Lung (tissue), 11 donors: ENCODE measurements at regions not wholly inside any gene's neighbourhood (a gene's known extent, or its start where the extent isn't known, plus 50 kb on each side); places are given as distances from the start of the nearest gene placed in this dataset.

Experiments used
- ATAC-seq: fragments of 200-7000 bp; cut with Tn5 transposase; one replicate; pipeline ENCODE4 v1.9.1; 2020; ENCODE audit warnings: moderate number of reproducible peaks; ENCODE audit not compliant: insufficient read depth, low FRiP score
- DNase-seq, 3 donors: peaks; one replicate each; pipeline ENCODE4 v3.0.0-alpha.2; 2013 to 2017
- H3K27ac ChIP-seq, 2 donors: one replicate each; pipeline ENCODE4 v1.5.1; 2013; ENCODE audit warnings: mild to moderate bottlenecking in 2 of 2, moderate library complexity in 2 of 2, control low read depth in 1 of 2, inconsistent platforms in 1 of 2, low read depth in 1 of 2, low read length in 1 of 2
- H3K27me3 ChIP-seq, 3 donors: one replicate each; pipeline ENCODE4 v1.5.1; 2013; ENCODE audit warnings: low read length in 2 of 3; ENCODE audit not compliant: control insufficient read depth in 3 of 3, insufficient read depth in 3 of 3
- H3K36me3 ChIP-seq, 4 donors: one replicate each; pipeline ENCODE4 v1.5.1; 2013; ENCODE audit warnings: low read length in 4 of 4, mild to moderate bottlenecking in 1 of 4, moderate library complexity in 1 of 4; ENCODE audit not compliant: control insufficient read depth in 4 of 4, insufficient read depth in 4 of 4
- H3K4me1 ChIP-seq, 5 donors: one replicate each; pipeline ENCODE4 v1.5.1; 2013; ENCODE audit warnings: low read length in 5 of 5, mild to moderate bottlenecking in 2 of 5, moderate library complexity in 1 of 5; ENCODE audit not compliant: control insufficient read depth in 5 of 5, insufficient read depth in 5 of 5
- H3K4me3 ChIP-seq: one replicate; pipeline ENCODE4 v1.5.1; 2013; ENCODE audit warnings: mild to moderate bottlenecking, control low read depth, moderate library complexity
- H3K9ac ChIP-seq, 2 donors: one replicate each; pipeline ENCODE4 v1.5.1; 2013; ENCODE audit warnings: low read length in 2 of 2, control low read depth in 1 of 2; ENCODE audit not compliant: insufficient read depth in 1 of 2
- H3K9me3 ChIP-seq, 4 donors: one replicate each; pipeline ENCODE4 v1.5.1; 2013; ENCODE audit warnings: low read length in 3 of 4, mild to moderate bottlenecking in 1 of 4, moderate library complexity in 1 of 4; ENCODE audit not compliant: control insufficient read depth in 4 of 4, insufficient read depth in 3 of 4
- WGBS, 2 donors: extraction: QIAGEN DNeasy Blood & Tissue Kit; methylation state at CpG; one replicate each; pipeline ENCODE4 v1.1.7; 2013; 5-methylcytosine and 5-hydroxymethylcytosine counted together
- TF ChIP-seq, protein P1 (sequence below): IDR thresholded peaks from 2 replicates; pipeline ENCODE4 v1.5.1; 2012; ENCODE audit warnings: mild to moderate bottlenecking; ENCODE audit errors: control extremely low read depth, extremely low read depth
- donor health status: control.
- donor health status: control.
- donor health status: Bipolar disorder and iron deficiency.
- donor health status: healthy.
- donor health status: DM: yes; HTN: yes; CAD: no.

- no peaks in the 10 kb centered on the region for H3K27me3 ChIP-seq
- ATAC-seq (no peak), DNase-seq (no peak)
- peaks cover 0 to under 1% (median 0%) of the 10 kb centered on the region in 5 donors for H3K4me1 ChIP-seq
- H3K4me3 ChIP-seq = no peak overlapping the region
- 89 to 90% methylated on average over 4 of the region's 4 CpGs for WGBS, 2 donors
- TF ChIP-seq, protein P1, sequence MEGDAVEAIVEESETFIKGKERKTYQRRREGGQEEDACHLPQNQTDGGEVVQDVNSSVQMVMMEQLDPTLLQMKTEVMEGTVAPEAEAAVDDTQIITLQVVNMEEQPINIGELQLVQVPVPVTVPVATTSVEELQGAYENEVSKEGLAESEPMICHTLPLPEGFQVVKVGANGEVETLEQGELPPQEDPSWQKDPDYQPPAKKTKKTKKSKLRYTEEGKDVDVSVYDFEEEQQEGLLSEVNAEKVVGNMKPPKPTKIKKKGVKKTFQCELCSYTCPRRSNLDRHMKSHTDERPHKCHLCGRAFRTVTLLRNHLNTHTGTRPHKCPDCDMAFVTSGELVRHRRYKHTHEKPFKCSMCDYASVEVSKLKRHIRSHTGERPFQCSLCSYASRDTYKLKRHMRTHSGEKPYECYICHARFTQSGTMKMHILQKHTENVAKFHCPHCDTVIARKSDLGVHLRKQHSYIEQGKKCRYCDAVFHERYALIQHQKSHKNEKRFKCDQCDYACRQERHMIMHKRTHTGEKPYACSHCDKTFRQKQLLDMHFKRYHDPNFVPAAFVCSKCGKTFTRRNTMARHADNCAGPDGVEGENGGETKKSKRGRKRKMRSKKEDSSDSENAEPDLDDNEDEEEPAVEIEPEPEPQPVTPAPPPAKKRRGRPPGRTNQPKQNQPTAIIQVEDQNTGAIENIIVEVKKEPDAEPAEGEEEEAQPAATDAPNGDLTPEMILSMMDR = no peak
- H3K9ac ChIP-seq = no peak overlapping the region
- no peak overlapping the region for H3K27ac ChIP-seq
- no peaks in the 10 kb centered on the region for H3K36me3 ChIP-seq
- H3K9me3 ChIP-seq = peaks cover 0 to 6% (median 0%) of the 10 kb centered on the region in 4 donors
These were observed 201.7 kb downstream of the MAP2K4 start for GRCh38 chr17:12222392-12222791.

GRCh38 chr17:12227547-12227946 is 206.9 kb downstream of the MAP2K4 start:
- Histone ChIP-seq H3K27ac (no peak overlapping the region), H3K9ac (no peak overlapping the region), H3K4me3 (no peak overlapping the region), H3K4me1 (peaks cover 0 to 32% (median 1%) of the 10 kb centered on the region in 5 donors), H3K9me3 (peaks cover 0 to 2% (median 0%) of the 10 kb centered on the region in 4 donors), H3K36me3 (no peaks in the 10 kb centered on the region), H3K27me3 (no peaks in the 10 kb centered on the region)
- DNase-seq (peak in 1 of 3 donors; percentile 38), ATAC-seq (no peak)
- WGBS, 2 donors = 36 to 40% methylated on average over 7 of the region's 7 CpGs
- TF ChIP-seq, protein P1 = no peak

DNA sequence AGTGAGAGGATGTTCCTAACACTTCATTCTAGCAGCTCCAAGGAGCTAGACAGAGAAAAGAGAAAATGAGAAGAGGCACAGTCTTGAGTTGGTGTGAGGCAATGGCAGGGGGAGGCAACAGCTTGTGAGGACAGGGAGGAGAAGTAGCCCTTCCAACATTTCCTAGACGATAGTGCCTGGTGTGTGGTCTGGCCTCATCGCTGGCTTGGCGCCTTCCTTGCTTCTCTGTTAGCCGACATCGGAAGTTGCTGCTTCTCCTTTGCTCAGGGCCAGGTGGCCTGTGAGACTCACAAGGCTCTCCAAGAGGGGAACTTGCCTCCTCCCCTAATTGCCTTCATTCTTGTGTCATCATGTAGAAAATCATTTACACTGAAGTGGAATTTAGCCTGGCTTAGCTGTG is 208.7 kb downstream of the MAP2K4 start:
- no peak for ATAC-seq
- TF ChIP-seq, protein P1 = no peak
- H3K9me3 ChIP-seq = no peaks in the 10 kb centered on the region
- H3K27ac ChIP-seq = no peak overlapping the region
- peaks cover 0 to 32% (median 1%) of the 10 kb centered on the region in 5 donors for H3K4me1 ChIP-seq
- no peak overlapping the region for H3K4me3 ChIP-seq
- peak; percentile 64 to 78 (median 65) for DNase-seq
- no peaks in the 10 kb centered on the region for H3K36me3 ChIP-seq
- WGBS, 2 donors = 77 to 80% methylated on average over 5 of the region's 5 CpGs
- no peaks in the 10 kb centered on the region for H3K27me3 ChIP-seq
- no peak overlapping the region for H3K9ac ChIP-seq
